GM18511 (cell line): ENCODE measurements at regions not wholly inside any gene's neighbourhood (a gene's known extent, or its start where the extent isn't known, plus 50 kb on each side); places are given as distances from the start of the nearest gene placed in this dataset.

ENCODE experiments used
- ATAC-seq: cut with Tn5 transposase; IDR thresholded peaks from one replicate; pipeline ENCODE4 v1.9.1; 2021; ENCODE audit warnings: mild to moderate bottlenecking, moderate library complexity; ENCODE audit not compliant: unreplicated experiment

GRCh38 chr2:163462993-163463392 lies 272.8 kb downstream of the FIGN start:
- no peak for ATAC-seq

DNA sequence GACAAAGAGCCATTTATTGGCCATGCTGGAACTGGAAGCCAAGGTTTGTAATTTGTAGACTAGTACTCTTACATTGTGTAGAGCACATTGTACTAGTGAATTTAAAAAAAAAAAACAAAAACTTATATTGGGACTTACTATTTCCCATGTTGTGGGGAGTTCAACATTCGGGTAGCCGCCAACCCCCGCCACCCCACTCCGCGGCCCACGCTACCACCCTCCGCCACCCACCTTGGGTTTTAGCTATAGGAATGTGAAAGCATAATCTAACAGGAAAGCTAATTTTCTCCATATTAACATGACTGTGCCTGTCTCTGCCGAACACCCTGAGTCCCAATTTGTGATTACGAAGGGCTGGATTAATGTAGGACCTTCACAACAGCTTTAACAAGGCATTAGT lies 275.8 kb downstream of the FIGN start:
- ATAC-seq: no peak

GRCh38 chr2:163456953-163457743 lies 278.7 kb downstream of the FIGN start:
- ATAC-seq: no peak

DNA sequence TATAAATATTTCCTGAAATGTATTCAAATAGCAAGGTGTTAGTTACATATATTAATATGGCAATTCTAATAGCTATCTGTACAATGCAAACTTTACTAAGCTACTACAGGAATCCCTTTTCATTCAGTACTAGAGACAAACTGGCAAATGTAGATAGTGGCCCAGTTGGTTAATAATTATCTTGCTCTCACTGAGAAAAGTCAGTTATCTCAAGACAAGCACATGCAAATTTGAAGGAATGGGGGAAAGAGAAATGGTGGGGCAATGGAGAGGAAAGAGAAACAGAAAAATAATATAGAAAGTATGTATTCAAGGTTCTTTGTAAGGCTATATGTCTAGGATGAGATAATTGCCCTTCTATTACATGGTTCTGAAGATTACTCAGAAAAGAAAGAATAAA lies 280.0 kb downstream of the FIGN start:
- ATAC-seq: peak; percentile 95

DNA sequence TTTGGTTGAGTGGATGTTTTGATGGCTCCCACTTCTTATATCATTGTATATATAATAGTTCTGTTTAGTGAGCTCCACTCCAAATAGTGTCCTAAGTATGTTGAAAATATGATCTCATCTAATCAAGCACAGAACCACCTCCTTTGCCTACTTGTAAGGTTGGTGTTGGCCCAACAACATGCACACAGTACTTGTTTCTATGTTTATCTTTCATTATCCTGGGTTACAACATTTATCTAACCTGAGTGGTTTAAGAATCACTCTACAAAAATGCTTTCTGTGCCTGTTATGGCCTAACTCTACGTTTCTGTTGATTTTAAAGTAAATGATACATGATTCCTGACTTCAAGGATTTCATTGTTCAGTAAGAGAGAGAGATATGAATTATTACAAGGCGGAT lies 281.9 kb downstream of the FIGN start:
- ATAC-seq: no peak

DNA sequence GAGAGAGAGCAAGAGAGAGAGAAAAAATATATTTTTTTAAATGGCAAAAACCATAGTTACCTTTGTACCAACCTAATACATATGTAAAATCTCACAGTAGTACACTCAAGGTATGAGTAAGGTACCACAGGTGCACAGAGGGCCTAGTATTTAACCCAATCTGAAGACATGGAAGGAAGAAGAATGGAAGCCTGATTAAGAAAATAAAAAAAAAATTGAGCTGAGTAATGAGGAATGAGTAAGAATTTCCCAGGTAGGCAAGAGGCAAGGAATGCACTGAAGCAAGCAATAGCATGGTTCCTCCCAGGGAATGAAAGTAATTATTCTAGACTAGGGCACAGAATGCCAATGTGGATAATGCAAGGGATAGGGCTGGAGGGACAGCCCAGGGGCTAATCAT lies 294.2 kb downstream of the FIGN start:
- no peak for ATAC-seq

DNA sequence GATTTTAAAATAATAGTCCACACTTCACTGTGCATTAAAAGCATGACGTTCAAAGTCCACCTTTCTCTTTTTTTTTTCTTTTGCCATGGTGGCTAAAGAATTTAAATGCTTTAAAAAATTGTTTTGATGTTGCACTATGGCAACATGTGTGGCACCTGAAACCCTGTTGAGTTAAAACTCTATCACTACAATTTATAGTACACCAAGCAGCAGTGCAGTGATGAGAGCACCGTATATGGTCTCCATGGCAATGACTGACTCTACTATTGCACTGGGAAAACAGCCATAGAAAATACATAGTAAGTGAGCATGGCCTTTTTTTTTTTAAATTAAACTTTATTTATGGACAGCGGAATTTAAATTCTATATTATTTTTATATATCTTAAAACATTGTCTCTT lies 298.8 kb downstream of the FIGN start:
- ATAC-seq: no peak

DNA sequence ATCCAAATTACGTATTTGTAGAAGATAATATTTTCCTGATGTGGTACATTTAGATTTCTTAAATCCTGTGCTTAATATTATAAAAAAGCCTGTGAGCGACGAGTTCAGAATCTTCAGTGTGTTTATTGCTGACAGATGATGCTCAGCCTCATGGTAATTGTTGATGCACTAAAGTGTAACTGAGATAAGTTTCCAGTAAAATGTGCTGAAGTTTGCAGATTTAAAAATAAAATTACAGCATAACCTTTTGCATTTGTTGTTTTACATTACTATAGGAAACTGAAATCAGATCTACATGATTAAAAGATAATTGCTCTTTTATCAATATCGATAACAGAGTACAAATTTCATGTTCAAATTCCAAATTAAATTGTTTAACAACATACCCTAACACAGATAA lies 307.6 kb downstream of the FIGN start:
- ATAC-seq: no peak

GRCh38 chr2:163420604-163421003 lies 315.2 kb downstream of the FIGN start:
- no peak for ATAC-seq

DNA sequence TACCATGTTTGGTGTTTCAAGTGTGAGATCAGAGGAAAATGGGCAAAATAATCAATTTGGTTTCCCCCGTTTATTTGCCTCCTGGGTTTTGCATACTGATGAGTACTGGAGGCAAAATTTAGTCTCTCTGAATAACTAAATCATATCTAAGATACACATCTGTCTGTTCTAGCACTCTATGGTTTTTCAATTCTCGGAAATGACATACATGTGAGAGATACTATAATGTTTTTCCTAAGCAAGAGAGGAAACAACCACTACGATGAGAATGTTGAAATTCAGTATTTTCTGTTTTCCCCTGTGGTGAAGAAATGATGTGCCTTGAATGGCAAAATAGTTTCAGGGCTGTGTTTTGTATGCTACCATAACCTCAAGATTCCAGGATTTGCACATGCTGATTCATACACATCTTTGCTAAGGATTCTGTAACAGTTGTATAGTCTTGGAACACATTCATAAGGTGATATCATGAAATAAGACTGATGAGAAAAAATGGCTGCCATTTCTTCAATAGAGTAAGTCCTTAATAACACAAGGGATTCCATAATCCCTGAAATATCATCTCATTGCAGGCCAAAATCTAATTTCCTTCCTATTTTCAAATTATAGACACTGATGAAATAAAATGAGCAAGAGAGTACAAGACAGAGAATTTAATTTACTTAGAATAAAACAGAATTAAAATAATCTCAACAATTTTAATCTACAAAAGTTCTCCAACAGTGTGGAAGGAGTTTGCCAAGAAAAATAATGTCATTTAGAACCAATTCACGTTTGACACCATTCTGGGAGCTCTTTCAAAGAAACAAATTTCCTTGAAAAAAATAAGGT lies 316.6 kb downstream of the FIGN start:
- no peak for ATAC-seq

GRCh38 chr2:163417596-163418337 lies 318.0 kb downstream of the FIGN start:
- peak; percentile 96 for ATAC-seq

- no peak for ATAC-seq
Observed at GRCh38 chr2:163414121-163414520, 321.7 kb downstream of the FIGN start.

DNA sequence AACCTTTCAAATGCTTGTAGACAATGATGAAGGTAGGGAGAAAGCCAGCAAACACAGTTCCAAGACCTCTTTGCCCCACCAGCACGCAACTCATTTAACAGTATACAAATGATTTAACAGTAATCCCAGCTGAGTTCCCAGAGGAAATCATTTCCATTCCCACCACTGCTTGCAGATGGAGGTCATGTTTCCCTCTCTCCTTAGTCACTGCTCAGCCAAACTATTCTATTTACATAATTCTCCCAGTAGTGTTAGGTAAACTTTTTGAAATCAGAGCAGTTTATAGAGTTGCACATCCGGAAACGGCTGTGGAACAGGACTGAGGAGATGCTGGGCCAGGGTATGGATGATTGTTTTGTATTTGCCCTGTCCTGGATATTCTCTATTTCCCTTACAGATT lies 328.5 kb downstream of the FIGN start:
- ATAC-seq: no peak

GRCh38 chr2:163405298-163405697 lies 330.5 kb downstream of the FIGN start:
- ATAC-seq: no peak

GRCh38 chr2:163401481-163401880 lies 334.3 kb downstream of the FIGN start:
- no peak for ATAC-seq

- ATAC-seq: no peak
Observed at GRCh38 chr2:163397451-163397850, 338.4 kb downstream of the FIGN start.

GRCh38 chr2:163395602-163396001 lies 340.2 kb downstream of the FIGN start:
- ATAC-seq: no peak

DNA sequence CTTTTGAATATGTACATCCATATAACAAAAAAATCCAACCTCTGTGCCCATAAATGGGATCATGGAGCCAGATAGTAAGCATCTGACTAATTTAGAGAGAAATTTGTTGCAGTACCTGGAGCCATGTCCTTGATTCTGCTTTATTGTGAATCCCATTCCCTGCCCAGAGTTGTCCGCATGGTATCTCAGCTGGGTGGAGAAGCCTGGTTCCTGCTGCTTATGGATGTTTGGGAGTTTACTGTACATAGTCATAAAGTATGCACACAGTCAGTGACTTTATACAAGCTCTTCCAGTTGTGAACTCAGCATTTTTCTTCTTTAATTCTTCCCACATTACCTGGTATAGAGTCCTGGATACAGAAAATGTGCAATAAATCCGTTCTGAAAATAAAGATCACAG lies 346.0 kb downstream of the FIGN start:
- no peak for ATAC-seq

GRCh38 chr2:163375472-163375871 lies 360.3 kb downstream of the FIGN start:
- ATAC-seq: no peak

- no peak for ATAC-seq
Observed at GRCh38 chr2:163375070-163375469, 360.7 kb downstream of the FIGN start.

DNA sequence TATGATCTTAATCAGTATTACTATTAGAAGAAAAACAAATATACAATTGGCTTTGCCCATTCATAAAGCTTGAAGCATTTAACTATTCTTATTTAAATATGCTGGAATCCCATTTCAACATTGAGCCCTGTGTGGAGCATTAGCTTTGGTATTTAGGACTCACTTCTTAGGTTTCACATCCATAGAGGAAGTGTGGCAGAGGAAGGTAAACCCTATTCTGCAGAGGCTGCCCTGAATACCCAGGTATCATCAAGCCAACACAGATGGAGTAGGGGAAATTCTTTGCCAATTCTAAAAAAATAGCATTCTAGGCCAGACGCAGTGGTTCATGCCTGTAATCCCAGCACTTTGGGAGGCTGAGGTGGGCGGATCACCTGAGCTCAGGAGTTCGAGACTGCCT lies 361.5 kb downstream of the FIGN start:
- peak; percentile 51 for ATAC-seq

DNA sequence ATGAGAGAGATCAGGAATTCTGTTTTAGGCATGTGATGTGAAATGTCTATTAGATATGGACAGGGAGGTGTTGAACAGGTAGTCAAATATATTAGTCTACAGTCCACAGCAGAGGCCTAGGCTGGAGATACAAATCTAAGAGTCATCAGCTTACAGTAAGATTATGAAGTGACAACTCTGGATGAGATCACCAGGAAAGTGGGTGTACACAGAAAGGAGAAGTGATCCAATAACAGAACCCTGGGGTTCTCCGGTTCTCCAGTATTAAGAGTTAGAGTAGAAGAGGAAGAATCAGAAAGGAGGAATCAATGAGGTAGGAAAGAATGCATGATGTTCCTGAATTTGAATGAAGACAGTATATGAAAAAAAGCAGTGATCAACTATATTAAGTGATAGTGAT lies 362.3 kb downstream of the FIGN start:
- ATAC-seq: no peak
